ENCODE measurements at regions not wholly inside any gene's neighbourhood (a gene's known extent, or its start where the extent isn't known, plus 50 kb on each side); places are given as distances from the start of the nearest gene placed in this dataset.
"Not testable (repeated sequence)": the region's sequence is repeated elsewhere in the genome, so short reads cannot be mapped to it uniquely, and the experiment has no call there.

- H3K27ac ChIP-seq (ENCODE audit: low read depth, low read length): no peak overlapping the region
- TF ChIP-seq CTCF (IDR thresholded peaks at IDR 0.05; ENCODE audit: extremely low read depth, low read depth, low read length): no peak
These were observed 183.4 kb upstream of the MAGI2 start for GRCh38 chr7:79636849-79637248.

GRCh38 chr7:79625921-79626320 is 172.5 kb upstream of the MAGI2 start:
- not testable (repeated sequence) for H3K27me3 ChIP-seq (ENCODE audit: insufficient read depth, low read length); H3K36me3 ChIP-seq (ENCODE audit: insufficient read depth, low read length); DNase-seq (ENCODE audit: insufficient read length, low spot score, missing footprints); H3K4me3 ChIP-seq (ENCODE audit: insufficient read depth, low read length); H3K27ac ChIP-seq (ENCODE audit: low read depth, low read length); H3K9me3 ChIP-seq (ENCODE audit: low read depth, low read length); H3K79me2 ChIP-seq (ENCODE audit: insufficient read depth, low read length); H3K4me1 ChIP-seq (ENCODE audit: insufficient read depth, low read length); H4K20me1 ChIP-seq (ENCODE audit: insufficient read depth, low read length); H2AFZ ChIP-seq (ENCODE audit: low read length); H3K4me2 ChIP-seq (ENCODE audit: insufficient read depth, low read length)

More at GRCh38 chr7:79636849-79637248, 183.4 kb upstream of the MAGI2 start:
- no peaks in the 10 kb centered on the region for H3K9me3 ChIP-seq (ENCODE audit: low read depth, low read length)
- H3K4me1 ChIP-seq (ENCODE audit: insufficient read depth, low read length): no peaks in the 10 kb centered on the region
- H2AFZ ChIP-seq (ENCODE audit: low read length): no peak overlapping the region
- no peaks in the 10 kb centered on the region for H4K20me1 ChIP-seq (ENCODE audit: insufficient read depth, low read length)
- H3K4me3 ChIP-seq (ENCODE audit: insufficient read depth, low read length): no peak overlapping the region
- H3K27me3 ChIP-seq (ENCODE audit: insufficient read depth, low read length): no peaks in the 10 kb centered on the region
- no peaks in the 10 kb centered on the region for H3K79me2 ChIP-seq (ENCODE audit: insufficient read depth, low read length)
- no peak overlapping the region for H3K4me2 ChIP-seq (ENCODE audit: insufficient read depth, low read length)
- H3K36me3 ChIP-seq (ENCODE audit: insufficient read depth, low read length): no peaks in the 10 kb centered on the region
- DNase-seq (ENCODE audit: insufficient read length, low spot score, missing footprints): no peak

- no peak for DNase-seq (ENCODE audit: insufficient read length, low spot score, missing footprints)
- H3K27ac ChIP-seq (ENCODE audit: low read depth, low read length): no peak overlapping the region
- no peaks in the 10 kb centered on the region for H3K27me3 ChIP-seq (ENCODE audit: insufficient read depth, low read length)
- H2AFZ ChIP-seq (ENCODE audit: low read length): no peak overlapping the region
- H3K4me2 ChIP-seq (ENCODE audit: insufficient read depth, low read length): no peak overlapping the region
- H3K9me3 ChIP-seq (ENCODE audit: low read depth, low read length): no peaks in the 10 kb centered on the region
- no peak overlapping the region for H3K4me3 ChIP-seq (ENCODE audit: insufficient read depth, low read length)
- H3K36me3 ChIP-seq (ENCODE audit: insufficient read depth, low read length): no peaks in the 10 kb centered on the region
- no peaks in the 10 kb centered on the region for H4K20me1 ChIP-seq (ENCODE audit: insufficient read depth, low read length)
- TF ChIP-seq CTCF (IDR thresholded peaks at IDR 0.05; ENCODE audit: extremely low read depth, low read depth, low read length): no peak
- no peaks in the 10 kb centered on the region for H3K4me1 ChIP-seq (ENCODE audit: insufficient read depth, low read length)
- no peaks in the 10 kb centered on the region for H3K79me2 ChIP-seq (ENCODE audit: insufficient read depth, low read length)
These were observed 170.9 kb upstream of the MAGI2 start for GRCh38 chr7:79624336-79624735.

- no peak overlapping the region for H3K4me2 ChIP-seq (ENCODE audit: insufficient read depth, low read length)
- H3K27ac ChIP-seq (ENCODE audit: low read depth, low read length): no peak overlapping the region
- no peaks in the 10 kb centered on the region for H3K9me3 ChIP-seq (ENCODE audit: low read depth, low read length)
- H3K4me1 ChIP-seq (ENCODE audit: insufficient read depth, low read length): no peaks in the 10 kb centered on the region
- DNase-seq (ENCODE audit: insufficient read length, low spot score, missing footprints): no peak
- no peak for TF ChIP-seq CTCF (IDR thresholded peaks at IDR 0.05; ENCODE audit: extremely low read depth, low read depth, low read length)
- H3K36me3 ChIP-seq (ENCODE audit: insufficient read depth, low read length): no peaks in the 10 kb centered on the region
- no peaks in the 10 kb centered on the region for H3K79me2 ChIP-seq (ENCODE audit: insufficient read depth, low read length)
- no peak overlapping the region for H2AFZ ChIP-seq (ENCODE audit: low read length)
- H4K20me1 ChIP-seq (ENCODE audit: insufficient read depth, low read length): no peaks in the 10 kb centered on the region
- H3K4me3 ChIP-seq (ENCODE audit: insufficient read depth, low read length): no peak overlapping the region
- no peaks in the 10 kb centered on the region for H3K27me3 ChIP-seq (ENCODE audit: insufficient read depth, low read length)
These were observed 169.3 kb upstream of the MAGI2 start for GRCh38 chr7:79622781-79623180.
